OCI-LY1 (cell line): ENCODE measurements at regions not wholly inside any gene's neighbourhood (a gene's known extent, or its start where the extent isn't known, plus 50 kb on each side); places are given as distances from the start of the nearest gene placed in this dataset.

Source experiments
- CTCF ChIP-seq: fragments of 200-600 bp; sonication (generic), shearing (Covaris generic); IDR thresholded peaks from 2 replicates; pipeline ENCODE4 v1.5.1; 2017; ENCODE audit warnings: mild to moderate bottlenecking, antibody characterized with exemption, low read length, moderate library complexity, mixed read lengths
- EZH2 ChIP-seq: fragments of 200-600 bp; sonication (generic), shearing (Covaris generic); IDR thresholded peaks from 2 replicates; pipeline ENCODE4 v1.8.0; 2017; ENCODE audit warnings: borderline replicate concordance, mixed run types, mild to moderate bottlenecking, antibody characterized with exemption, low read length, moderate library complexity, mixed read lengths

- TF ChIP-seq CTCF, result no peak
- TF ChIP-seq EZH2, result no peak
Observed at GRCh38 chr16:75971334-75971733, 245.0 kb upstream of the CPHXL start.
